Ishikawa (cell line): ENCODE measurements at regions not wholly inside any gene's neighbourhood (a gene's known extent, or its start where the extent isn't known, plus 50 kb on each side); places are given as distances from the start of the nearest gene placed in this dataset.

Source experiments
- CREB1 ChIP-seq: IDR thresholded peaks from 2 replicates; pipeline ENCODE4 v1.6.1; 2012; ENCODE audit warnings: low read depth
- RAD21 ChIP-seq: IDR thresholded peaks from 2 replicates; pipeline ENCODE4 v1.6.1; 2012; ENCODE audit warnings: low read depth
- TAF1 ChIP-seq: IDR thresholded peaks from 2 replicates; pipeline ENCODE4 v1.6.1; 2012; ENCODE audit warnings: low read depth, mild to moderate bottlenecking
- TCF12 ChIP-seq: IDR thresholded peaks from 2 replicates; pipeline ENCODE4 v1.6.1; 2012; ENCODE audit warnings: low read depth
- YY1 ChIP-seq: IDR thresholded peaks from 2 replicates; pipeline ENCODE4 v1.6.1; 2012; ENCODE audit warnings: low read depth
- TF ChIP-seq, protein P1 (sequence below): IDR thresholded peaks from 2 replicates; pipeline ENCODE4 v1.6.1; 2012
- TF ChIP-seq, protein P2 (sequence below): IDR thresholded peaks from 2 replicates; pipeline ENCODE4 v1.6.1; 2012

DNA sequence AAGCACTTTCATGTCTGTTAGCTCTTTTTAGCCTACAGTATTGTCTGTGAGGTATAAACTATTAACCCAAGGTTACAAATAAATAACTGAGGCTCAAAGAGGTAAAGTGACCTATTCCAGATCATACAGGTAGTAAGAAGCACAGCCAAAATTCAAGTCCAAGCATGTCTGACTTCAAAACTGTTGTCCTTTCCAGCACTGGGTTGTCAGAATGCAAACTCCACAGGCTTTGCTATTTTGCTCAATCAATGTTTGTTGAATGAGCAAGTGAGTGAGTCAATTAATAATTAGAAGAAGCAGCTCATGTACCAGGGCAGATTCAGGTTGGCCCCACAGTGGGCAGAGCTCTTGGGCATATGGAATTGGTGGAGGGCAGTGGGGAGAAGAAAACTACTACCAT lies 134.1 kb upstream of the ARHGEF9 start:
- TF ChIP-seq YY1 = no peak
- TF ChIP-seq, protein P1, sequence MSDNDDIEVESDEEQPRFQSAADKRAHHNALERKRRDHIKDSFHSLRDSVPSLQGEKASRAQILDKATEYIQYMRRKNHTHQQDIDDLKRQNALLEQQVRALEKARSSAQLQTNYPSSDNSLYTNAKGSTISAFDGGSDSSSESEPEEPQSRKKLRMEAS = no peak
- TF ChIP-seq CREB1 = no peak
- TF ChIP-seq TAF1 = no peak
- no peak for TF ChIP-seq TCF12
- TF ChIP-seq, protein P2, sequence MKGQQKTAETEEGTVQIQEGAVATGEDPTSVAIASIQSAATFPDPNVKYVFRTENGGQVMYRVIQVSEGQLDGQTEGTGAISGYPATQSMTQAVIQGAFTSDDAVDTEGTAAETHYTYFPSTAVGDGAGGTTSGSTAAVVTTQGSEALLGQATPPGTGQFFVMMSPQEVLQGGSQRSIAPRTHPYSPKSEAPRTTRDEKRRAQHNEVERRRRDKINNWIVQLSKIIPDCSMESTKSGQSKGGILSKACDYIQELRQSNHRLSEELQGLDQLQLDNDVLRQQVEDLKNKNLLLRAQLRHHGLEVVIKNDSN = no peak
- no peak for TF ChIP-seq RAD21
